Peyer's patch (tissue), 4 donors: ENCODE measurements at regions not wholly inside any gene's neighbourhood (a gene's known extent, or its start where the extent isn't known, plus 50 kb on each side); places are given as distances from the start of the nearest gene placed in this dataset.
"Not testable (repeated sequence)": the region's sequence is repeated elsewhere in the genome, so short reads cannot be mapped to it uniquely, and the experiment has no call there.

ENCODE experiments used
- POLR2A ChIP-seq, 2 donors: fragments of 450-650 bp; IDR thresholded peaks; one replicate each; pipeline ENCODE4 v1.5.1; 2017; ENCODE audit warnings: antibody characterized with exemption in 2 of 2, mild to moderate bottlenecking in 2 of 2, moderate library complexity in 2 of 2
- TF ChIP-seq, protein P1 (sequence below), 6 experiments: fragments of 450-650 bp in 4 of 6; fragments of 200-600 bp in 2 of 6; sonication (generic) in 1 of 6; IDR thresholded peaks; one replicate each; pipeline ENCODE4 v1.5.1; 2017 to 2019; ENCODE audit warnings: antibody characterized with exemption in 6 of 6, mild to moderate bottlenecking in 3 of 6, moderate library complexity in 1 of 6

DNA sequence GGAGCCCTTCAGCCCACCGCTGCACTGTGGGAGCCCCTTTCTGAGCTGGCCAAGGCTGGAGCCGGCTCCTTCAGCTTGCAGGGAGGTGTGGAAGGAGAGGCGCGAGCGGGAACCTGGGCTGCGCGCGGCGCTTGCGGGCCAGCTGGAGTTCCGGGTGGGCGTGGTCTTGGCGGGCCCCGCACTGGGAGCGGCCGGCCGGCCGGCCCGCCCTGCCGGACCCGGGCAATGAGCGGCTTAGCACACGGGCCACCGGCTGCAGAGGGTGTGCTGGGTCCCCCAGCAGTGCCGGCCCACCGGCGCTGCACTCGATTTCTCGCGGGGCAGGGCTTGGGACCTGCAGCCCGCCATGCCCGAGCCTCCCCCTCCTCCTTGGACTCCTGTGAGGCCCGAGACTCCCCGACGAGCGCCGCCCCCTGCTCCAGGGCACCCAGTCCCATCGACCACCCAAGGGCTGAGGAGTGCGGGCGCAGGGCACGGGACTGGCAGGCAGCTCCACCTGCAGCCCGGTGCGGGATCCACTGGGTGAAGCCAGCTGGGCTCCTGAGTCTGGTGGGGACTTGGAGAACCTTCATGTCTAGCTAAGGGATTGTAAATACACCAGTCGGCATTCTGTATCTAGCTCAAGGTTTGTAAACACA is 886.5 kb downstream of the FSTL5 start:
- TF ChIP-seq, protein P1, sequence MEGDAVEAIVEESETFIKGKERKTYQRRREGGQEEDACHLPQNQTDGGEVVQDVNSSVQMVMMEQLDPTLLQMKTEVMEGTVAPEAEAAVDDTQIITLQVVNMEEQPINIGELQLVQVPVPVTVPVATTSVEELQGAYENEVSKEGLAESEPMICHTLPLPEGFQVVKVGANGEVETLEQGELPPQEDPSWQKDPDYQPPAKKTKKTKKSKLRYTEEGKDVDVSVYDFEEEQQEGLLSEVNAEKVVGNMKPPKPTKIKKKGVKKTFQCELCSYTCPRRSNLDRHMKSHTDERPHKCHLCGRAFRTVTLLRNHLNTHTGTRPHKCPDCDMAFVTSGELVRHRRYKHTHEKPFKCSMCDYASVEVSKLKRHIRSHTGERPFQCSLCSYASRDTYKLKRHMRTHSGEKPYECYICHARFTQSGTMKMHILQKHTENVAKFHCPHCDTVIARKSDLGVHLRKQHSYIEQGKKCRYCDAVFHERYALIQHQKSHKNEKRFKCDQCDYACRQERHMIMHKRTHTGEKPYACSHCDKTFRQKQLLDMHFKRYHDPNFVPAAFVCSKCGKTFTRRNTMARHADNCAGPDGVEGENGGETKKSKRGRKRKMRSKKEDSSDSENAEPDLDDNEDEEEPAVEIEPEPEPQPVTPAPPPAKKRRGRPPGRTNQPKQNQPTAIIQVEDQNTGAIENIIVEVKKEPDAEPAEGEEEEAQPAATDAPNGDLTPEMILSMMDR (IDR thresholded peaks at IDR 0.05): not testable (repeated sequence)
- not testable (repeated sequence) for TF ChIP-seq POLR2A (IDR thresholded peaks at IDR 0.05)
